Kasumi-1 (cell line): ENCODE measurements at regions not wholly inside any gene's neighbourhood (a gene's known extent, or its start where the extent isn't known, plus 50 kb on each side); places are given as distances from the start of the nearest gene placed in this dataset.

Experiments used
- DNase-seq, 2 experiments: peaks; one replicate each; lab custom pipeline; 2025; lab: John Stamatoyannopoulos, UW

GRCh38 chr15:36356466-36356865, 223.0 kb upstream of the CDIN1 start:
- no peak for DNase-seq

- no peak for DNase-seq
These were observed 222.3 kb upstream of the CDIN1 start for GRCh38 chr15:36356978-36357601.

GRCh38 chr15:36358094-36358493, 221.3 kb upstream of the CDIN1 start:
- no peak for DNase-seq

DNA sequence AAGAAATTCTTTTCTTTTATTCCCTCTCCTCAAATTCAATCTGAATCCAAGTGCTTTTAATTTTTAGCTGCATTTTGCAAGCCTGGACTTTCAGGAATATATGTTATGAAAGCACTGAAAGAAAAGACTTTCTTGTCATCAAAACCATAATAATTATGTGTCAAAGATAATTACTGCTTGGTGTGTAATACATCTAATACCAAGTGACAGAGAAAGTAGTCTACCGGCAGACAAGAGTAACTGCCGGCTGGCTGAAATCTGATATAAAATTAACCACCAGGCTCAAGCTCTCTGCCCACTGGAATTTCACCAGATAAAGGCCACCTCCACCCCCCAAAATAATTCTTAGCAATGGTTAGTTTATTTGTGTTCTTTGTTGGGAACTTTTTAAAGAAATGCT, 220.9 kb upstream of the CDIN1 start:
- no peak for DNase-seq

- no peak for DNase-seq
These were observed 220.1 kb upstream of the CDIN1 start for GRCh38 chr15:36359286-36359685.

- DNase-seq, result no peak
These were observed 218.0 kb upstream of the CDIN1 start for GRCh38 chr15:36361351-36361870.

DNA sequence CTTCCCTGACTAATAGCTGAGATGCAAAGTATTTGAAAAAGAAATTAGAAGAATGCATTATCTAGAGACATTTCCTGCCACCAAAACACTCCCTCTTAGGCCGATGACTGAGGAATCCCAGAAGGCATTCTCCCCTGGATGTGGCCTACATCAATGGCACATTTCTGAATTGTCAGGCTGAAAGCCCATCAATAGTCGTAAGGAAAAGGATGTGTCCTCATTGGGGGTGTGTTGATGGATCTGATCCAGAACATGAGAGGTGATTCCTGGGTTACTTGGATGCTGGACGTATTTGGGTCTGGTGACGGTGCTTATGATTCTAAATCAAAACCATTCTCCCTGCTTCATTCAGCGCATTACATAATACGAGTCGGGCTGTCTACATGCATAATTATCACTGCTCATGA, 216.9 kb upstream of the CDIN1 start:
- DNase-seq, result no peak

DNA sequence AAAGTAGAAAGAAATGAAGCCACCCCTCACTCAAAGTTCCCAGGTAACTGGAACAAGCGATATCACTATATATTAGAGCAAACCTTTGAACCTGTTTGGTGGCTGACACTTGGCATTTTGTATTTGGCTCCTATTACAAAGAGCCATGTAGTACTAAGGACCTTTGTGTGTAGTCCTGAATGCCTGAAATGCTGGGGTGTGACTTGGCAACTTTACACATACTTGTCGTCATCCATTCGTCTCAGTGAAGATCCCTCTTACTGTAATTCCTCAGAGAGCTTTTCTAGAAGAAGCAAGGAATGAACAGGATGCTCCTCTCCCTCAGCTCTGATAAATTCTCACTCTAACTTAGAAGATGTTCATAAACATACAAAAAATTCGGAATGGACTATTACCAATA, 216.1 kb upstream of the CDIN1 start:
- DNase-seq, result no peak

DNA sequence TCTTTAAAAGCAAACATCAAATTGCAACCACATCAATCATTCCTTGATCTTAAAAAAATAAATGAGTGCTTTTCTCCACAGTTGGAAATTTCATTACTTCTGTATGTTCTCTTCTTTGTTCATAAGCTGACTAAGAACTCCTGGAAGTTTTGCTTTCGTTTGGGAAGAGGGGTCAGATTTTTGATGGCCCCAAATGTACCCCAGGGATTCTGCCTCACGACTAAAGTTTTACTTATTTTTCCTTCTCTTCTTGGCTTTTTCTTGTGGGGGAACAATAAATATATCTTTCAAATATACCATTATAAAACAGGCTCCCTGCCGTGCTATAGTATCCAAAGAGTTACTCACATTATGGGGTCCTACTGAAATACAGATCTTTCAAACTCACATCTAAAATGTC, 215.0 kb upstream of the CDIN1 start:
- DNase-seq, result no peak

DNA sequence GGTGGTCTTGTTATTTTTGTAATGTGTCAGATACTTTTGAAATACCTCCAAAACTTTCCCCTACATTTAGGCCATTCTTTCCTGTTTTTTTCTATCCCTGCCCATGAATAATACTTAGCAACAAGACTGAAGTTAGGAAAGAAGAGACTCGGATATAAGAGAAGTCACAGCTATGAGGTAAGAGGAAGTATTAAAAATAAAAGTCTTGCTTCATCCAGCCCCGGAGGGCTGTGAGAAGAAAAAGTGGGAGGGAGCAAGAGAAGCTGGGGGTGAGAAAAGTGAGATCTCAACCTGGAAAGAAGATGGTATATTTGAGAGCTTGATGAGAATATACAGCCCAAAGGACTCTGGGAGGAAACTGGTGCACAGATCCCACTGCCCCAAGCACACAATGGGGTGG, 213.5 kb upstream of the CDIN1 start:
- DNase-seq, result peak in 1 of 2 experiments; percentile 0

- DNase-seq, result no peak
These were observed 209.2 kb upstream of the CDIN1 start for GRCh38 chr15:36370051-36370730.

- DNase-seq, result no peak
These were observed 208.7 kb upstream of the CDIN1 start for GRCh38 chr15:36370731-36371112.

- no peak for DNase-seq
These were observed 207.9 kb upstream of the CDIN1 start for GRCh38 chr15:36371509-36371908.

GRCh38 chr15:36372968-36373367, 206.5 kb upstream of the CDIN1 start:
- DNase-seq, result no peak

DNA sequence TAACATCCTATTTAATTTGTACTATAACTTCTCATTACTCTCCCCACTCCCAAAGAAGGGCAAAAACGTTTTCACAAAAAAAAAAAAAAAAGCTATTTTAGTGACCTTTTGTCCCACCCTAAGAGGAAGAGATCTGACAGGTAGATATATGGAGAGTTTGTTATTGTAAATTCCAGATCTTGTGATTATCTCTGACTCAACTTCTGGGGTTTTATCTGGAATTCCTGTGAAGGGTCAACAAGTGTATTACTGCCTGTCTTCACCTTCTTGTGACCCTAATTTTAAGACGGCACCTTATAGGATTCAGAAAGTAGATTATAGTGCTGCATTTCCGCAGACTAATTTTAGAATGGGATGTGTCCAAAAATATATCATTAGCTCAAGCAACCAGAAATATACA, 205.9 kb upstream of the CDIN1 start:
- no peak for DNase-seq

DNA sequence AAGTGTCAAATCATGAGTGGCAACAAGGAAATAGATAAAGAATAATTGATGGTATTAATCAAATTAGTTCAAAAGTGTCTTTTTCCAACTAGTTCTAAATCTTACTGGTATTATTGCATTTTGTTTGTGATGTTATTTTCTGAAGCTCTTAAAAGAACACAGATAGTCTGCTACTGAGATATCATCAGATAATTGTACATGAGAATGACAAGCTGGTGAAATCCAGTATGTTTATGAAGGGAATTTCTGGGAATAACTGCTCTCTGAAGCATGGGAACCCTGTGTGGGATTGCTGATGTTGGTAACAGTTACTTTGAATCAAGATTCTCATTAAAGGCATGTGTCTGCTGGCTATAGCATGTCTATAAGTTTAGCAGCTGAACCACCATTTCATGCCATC, 190.3 kb upstream of the CDIN1 start:
- DNase-seq, result no peak

GRCh38 chr15:36390491-36390890, 188.9 kb upstream of the CDIN1 start:
- no peak for DNase-seq

DNA sequence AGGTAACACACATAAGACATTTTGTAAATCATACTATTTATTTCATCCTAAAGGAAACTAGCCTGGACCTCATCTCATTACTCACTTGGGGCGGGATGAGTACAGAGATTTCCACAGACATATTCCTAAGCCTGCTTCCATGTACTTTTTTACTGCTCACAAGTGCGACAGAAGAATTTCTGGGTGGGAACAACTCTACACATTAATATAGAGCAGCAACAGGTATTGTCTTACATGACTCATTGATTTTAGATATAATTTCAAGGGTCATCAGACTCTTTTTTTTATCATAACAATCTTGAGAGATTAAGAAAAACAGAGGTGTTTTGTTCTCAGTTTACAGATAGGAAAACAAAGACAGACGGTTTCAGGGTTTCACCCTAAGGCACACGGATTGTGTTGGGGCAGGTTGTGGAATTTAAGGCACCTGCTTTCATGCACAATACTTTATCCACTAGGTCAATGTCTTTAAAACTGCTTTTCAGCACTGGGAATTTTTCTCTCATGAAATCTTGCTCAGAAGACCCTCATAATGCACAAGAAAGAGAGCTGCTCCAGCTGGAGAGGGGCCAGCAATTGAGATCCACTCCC, 186.7 kb upstream of the CDIN1 start:
- no peak for DNase-seq

DNA sequence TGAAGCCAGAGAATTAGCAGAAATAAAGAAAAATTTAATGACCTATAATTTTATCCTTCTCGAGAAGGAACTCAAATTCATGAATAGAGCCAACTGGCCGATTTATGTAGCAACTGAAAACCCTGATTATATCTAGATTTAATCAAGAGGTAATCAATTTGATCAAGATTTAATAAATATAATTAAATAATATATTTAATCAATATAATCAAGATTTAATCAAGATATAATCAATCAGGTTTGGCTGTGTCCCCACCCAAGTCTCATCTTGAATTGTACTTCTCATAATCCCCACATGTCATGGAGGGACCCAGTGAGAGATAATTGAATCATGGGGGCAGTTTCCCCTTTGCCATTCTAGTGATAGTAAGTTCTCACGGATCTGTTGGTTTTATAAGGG, 181.2 kb upstream of the CDIN1 start:
- DNase-seq, result no peak

GRCh38 chr15:36399276-36399675, 180.2 kb upstream of the CDIN1 start:
- DNase-seq, result no peak

DNA sequence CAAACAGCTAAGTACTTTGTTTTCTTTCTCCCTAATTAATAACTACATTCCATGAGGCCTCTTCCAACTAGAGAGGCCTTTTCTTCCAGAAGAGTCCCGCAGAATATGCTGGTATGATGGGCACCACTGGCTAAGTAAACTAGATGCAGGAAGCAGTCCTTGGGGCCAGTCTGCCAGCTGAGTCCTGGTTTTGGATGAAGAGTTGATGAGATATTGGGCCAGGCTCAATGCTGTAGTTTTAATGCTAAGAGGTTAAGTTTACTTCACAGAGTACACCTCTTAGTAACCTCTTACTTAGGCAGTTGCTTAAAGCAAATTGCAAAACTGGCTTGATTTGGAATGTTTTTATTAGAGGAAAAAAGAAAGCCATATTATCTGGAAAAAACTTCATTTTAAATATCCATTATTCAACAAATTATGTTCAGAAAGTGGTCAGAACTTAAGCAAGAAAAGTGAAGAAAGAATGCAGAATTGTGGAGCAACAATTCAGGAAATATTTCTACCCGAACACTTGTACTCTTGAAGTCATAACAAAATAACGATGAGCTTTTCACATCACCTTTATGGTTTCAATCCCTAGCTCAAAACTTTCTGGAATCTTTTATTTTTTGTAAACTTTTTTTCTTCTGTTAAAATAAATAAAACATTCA, 178.4 kb upstream of the CDIN1 start:
- no peak for DNase-seq

DNA sequence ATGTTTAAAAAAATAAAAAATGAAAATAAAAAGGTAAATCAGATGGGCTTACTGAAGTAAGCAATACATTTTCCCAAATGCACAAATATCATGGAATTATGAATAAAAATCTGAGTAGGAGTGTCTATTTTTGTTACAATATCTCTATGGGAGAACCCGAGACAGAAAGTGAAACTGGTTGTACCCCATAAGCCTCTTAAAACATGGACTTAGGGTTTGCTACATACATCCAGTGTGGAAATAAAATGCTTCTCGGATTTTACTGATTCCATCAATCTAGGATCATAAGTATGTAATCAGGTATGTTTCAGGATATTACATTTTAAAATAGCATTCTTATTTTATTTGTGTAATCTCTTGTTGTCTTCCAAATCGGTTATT, 177.8 kb upstream of the CDIN1 start:
- DNase-seq, result no peak

DNA sequence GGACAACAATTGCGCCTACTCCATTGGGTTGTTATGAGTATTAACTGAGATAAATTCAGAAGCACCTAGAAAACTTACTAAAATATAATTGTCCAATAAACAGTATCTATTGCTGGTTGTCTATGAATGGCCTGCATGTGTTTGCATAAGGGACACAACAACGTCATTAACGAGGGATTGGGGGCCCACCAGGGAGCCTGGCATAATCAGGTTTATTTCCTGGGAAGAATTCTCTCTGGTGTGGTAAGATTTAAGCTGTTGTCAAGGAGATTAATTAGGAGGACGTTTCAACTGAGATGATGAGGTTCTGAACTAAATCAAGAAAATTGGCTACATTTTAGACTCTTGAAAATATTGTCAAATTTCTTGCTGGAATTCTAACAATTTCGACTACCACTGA, 176.1 kb upstream of the CDIN1 start:
- DNase-seq, result no peak
